CD4-positive, alpha-beta T cell treated with Interleukin-6 for 4 hours (primary cell): ENCODE measurements at regions not wholly inside any gene's neighbourhood (a gene's known extent, or its start where the extent isn't known, plus 50 kb on each side); places are given as distances from the start of the nearest gene placed in this dataset.
"Not testable (repeated sequence)": the region's sequence is repeated elsewhere in the genome, so short reads cannot be mapped to it uniquely, and the experiment has no call there.

Experiments
- DNase-seq: peaks from one replicate; pipeline ENCODE4 v3.0.0-alpha.2; 2020; ENCODE audit warnings: mixed read lengths

- no peak for DNase-seq
These were observed 50.0 kb upstream of the EMX2 start for GRCh38 chr10:117492504-117492903.

- DNase-seq = no peak
These were observed 54.5 kb upstream of the EMX2 start for GRCh38 chr10:117488004-117488403.

GRCh38 chr10:117486606-117487005, 55.9 kb upstream of the EMX2 start:
- no peak for DNase-seq

GRCh38 chr10:117483056-117483590, 59.4 kb upstream of the EMX2 start:
- DNase-seq = no peak

GRCh38 chr10:117481011-117481410, 61.5 kb upstream of the EMX2 start:
- DNase-seq = not testable (repeated sequence)

GRCh38 chr10:117480097-117480496, 62.4 kb upstream of the EMX2 start:
- DNase-seq = no peak

- DNase-seq = no peak
These were observed 64.4 kb upstream of the EMX2 start for GRCh38 chr10:117477961-117478670.

- no peak for DNase-seq
These were observed 65.2 kb upstream of the EMX2 start for GRCh38 chr10:117477211-117477947.

GRCh38 chr10:117476716-117477115, 65.8 kb upstream of the EMX2 start:
- DNase-seq = no peak

GRCh38 chr10:117476281-117476680, 66.3 kb upstream of the EMX2 start:
- no peak for DNase-seq

GRCh38 chr10:117472872-117473271, 69.7 kb upstream of the EMX2 start:
- DNase-seq = no peak

GRCh38 chr10:117471344-117471874, 71.1 kb upstream of the EMX2 start:
- DNase-seq = no peak

- no peak for DNase-seq
These were observed 71.8 kb upstream of the EMX2 start for GRCh38 chr10:117470733-117471132.

- no peak for DNase-seq
These were observed 73.9 kb upstream of the EMX2 start for GRCh38 chr10:117468665-117469064.

- no peak for DNase-seq
These were observed 78.4 kb upstream of the EMX2 start for GRCh38 chr10:117464176-117464575.

GRCh38 chr10:117463545-117463920, 79.0 kb upstream of the EMX2 start:
- DNase-seq = no peak

- no peak for DNase-seq
These were observed 79.6 kb upstream of the EMX2 start for GRCh38 chr10:117462816-117463544.

- DNase-seq = no peak
These were observed 80.1 kb upstream of the EMX2 start for GRCh38 chr10:117462424-117462792.

- no peak for DNase-seq
These were observed 80.7 kb upstream of the EMX2 start for GRCh38 chr10:117461766-117462423.

GRCh38 chr10:117460846-117461765, 81.4 kb upstream of the EMX2 start:
- DNase-seq = no peak

GRCh38 chr10:117458571-117458970, 83.3 kb upstream of the PDZD8 start:
- DNase-seq = no peak

- no peak for DNase-seq
These were observed 82.7 kb upstream of the PDZD8 start for GRCh38 chr10:117457932-117458331.
